HEK293T (cell line): ENCODE measurements at regions not wholly inside any gene's neighbourhood (a gene's known extent, or its start where the extent isn't known, plus 50 kb on each side); places are given as distances from the start of the nearest gene placed in this dataset.

Experiments used
- CTCF ChIA-PET: fragments of 350-600 bp; formaldehyde crosslinking; extraction: SDS; loops from one replicate; lab custom pipeline; 2021; ENCODE audit warnings: antibody characterized with exemption, inconsistent platforms; lab: Yijun Ruan, JAX
- POLR2A ChIA-PET: fragments of 350-600 bp; formaldehyde crosslinking; extraction: SDS; loops from one replicate; lab custom pipeline; 2020; ENCODE audit warnings: antibody characterized with exemption, inconsistent platforms; lab: Yijun Ruan, JAX
- DNase-seq: peaks from one replicate; pipeline ENCODE4 v3.0.0; 2012; ENCODE audit warnings: mixed read lengths; ENCODE audit errors: extremely low spot score
- ARNT ChIP-seq: fragments of 450-650 bp; IDR thresholded peaks from 2 replicates; pipeline ENCODE4 v1.6.1; 2017; ENCODE audit warnings: mild to moderate bottlenecking
- BHLHE40 ChIP-seq: fragments of 450-650 bp; IDR thresholded peaks from 2 replicates; pipeline ENCODE4 v1.6.1; 2016; ENCODE audit warnings: mild to moderate bottlenecking, moderate library complexity, borderline replicate concordance
- CTBP1 ChIP-seq: fragments of 450-650 bp; IDR thresholded peaks from 2 replicates; pipeline ENCODE4 v1.6.1; 2016; ENCODE audit warnings: borderline replicate concordance
- ELF4 ChIP-seq: fragments of 450-650 bp; IDR thresholded peaks from 2 replicates; pipeline ENCODE4 v1.6.1; 2017; ENCODE audit warnings: antibody characterized with exemption
- FOXA1 ChIP-seq: fragments of 450-650 bp; IDR thresholded peaks from 2 replicates; pipeline ENCODE4 v1.6.1; 2016; ENCODE audit warnings: mild to moderate bottlenecking
- FOXK2 ChIP-seq: fragments of 450-650 bp; IDR thresholded peaks from 2 replicates; pipeline ENCODE4 v1.6.1; 2016; ENCODE audit warnings: mild to moderate bottlenecking
- FOXM1 ChIP-seq: fragments of 450-650 bp; IDR thresholded peaks from 2 replicates; pipeline ENCODE4 v1.6.1; 2017; ENCODE audit warnings: mild to moderate bottlenecking, borderline replicate concordance
- HDGF ChIP-seq: fragments of 450-650 bp; IDR thresholded peaks from 2 replicates; pipeline ENCODE4 v1.6.1; 2017; ENCODE audit warnings: antibody characterized with exemption, borderline replicate concordance
- L3MBTL2 ChIP-seq: fragments of 450-650 bp; conservative IDR thresholded peaks from 2 replicates; pipeline ENCODE4 v1.6.1; 2016; ENCODE audit warnings: mild to moderate bottlenecking
- LEF1 ChIP-seq: fragments of 450-650 bp; IDR thresholded peaks from 2 replicates; pipeline ENCODE4 v1.6.1; 2017; ENCODE audit warnings: mild to moderate bottlenecking, borderline replicate concordance
- NFRKB ChIP-seq: fragments of 450-650 bp; IDR thresholded peaks from 2 replicates; pipeline ENCODE4 v1.6.1; 2016; ENCODE audit warnings: mild to moderate bottlenecking, moderate library complexity
- PKNOX1 ChIP-seq: fragments of 450-650 bp; IDR thresholded peaks from 2 replicates; pipeline ENCODE4 v1.6.1; 2016
- SP1 ChIP-seq: fragments of 450-650 bp; IDR thresholded peaks from 2 replicates; pipeline ENCODE4 v1.6.1; 2017
- SUZ12 ChIP-seq: fragments of 450-650 bp; IDR thresholded peaks from 2 replicates; pipeline ENCODE4 v1.6.1; 2016; ENCODE audit warnings: mild to moderate bottlenecking
- TARDBP ChIP-seq: fragments of 450-650 bp; IDR thresholded peaks from 2 replicates; pipeline ENCODE4 v1.6.1; 2016
- ZNF384 ChIP-seq: fragments of 450-650 bp; IDR thresholded peaks from 2 replicates; pipeline ENCODE4 v1.6.1; 2016

GRCh38 chr3:19093084-19093483 lies 55.2 kb upstream of the KCNH8 start:
- CTCF ChIA-PET: no interaction called here
- DNase-seq: no peak
- POLR2A ChIA-PET: no interaction called here
- no peak for TF ChIP-seq ZNF384
- no peak for TF ChIP-seq TARDBP
- no peak for TF ChIP-seq FOXK2
- TF ChIP-seq FOXM1: no peak
- TF ChIP-seq CTBP1: no peak
- no peak for TF ChIP-seq NFRKB
- TF ChIP-seq FOXA1: no peak
- no peak for TF ChIP-seq SP1
- TF ChIP-seq ARNT: no peak
- no peak for TF ChIP-seq BHLHE40
- TF ChIP-seq ELF4: no peak
- TF ChIP-seq L3MBTL2: no peak
- no peak for TF ChIP-seq PKNOX1
- no peak for TF ChIP-seq HDGF
- TF ChIP-seq LEF1: no peak
- TF ChIP-seq SUZ12: no peak

GRCh38 chr3:19077388-19077787 lies 70.9 kb upstream of the KCNH8 start:
- CTCF ChIA-PET: no interaction called here
- TF ChIP-seq FOXM1 (no peak), LEF1 (no peak), NFRKB (no peak), TARDBP (no peak), FOXA1 (no peak), HDGF (no peak)
- POLR2A ChIA-PET: no interaction called here

GRCh38 chr3:19075037-19075436 lies 73.3 kb upstream of the KCNH8 start:
- POLR2A ChIA-PET: no interaction called here
- no peak for DNase-seq
- TF ChIP-seq SP1 (no peak), FOXM1 (no peak), TARDBP (no peak)
- CTCF ChIA-PET: no interaction called here

More at GRCh38 chr3:19077388-19077787, 70.9 kb upstream of the KCNH8 start:
- no peak for DNase-seq

- no peak for TF ChIP-seq PKNOX1
- no peak for TF ChIP-seq TARDBP
- TF ChIP-seq SUZ12: no peak
- TF ChIP-seq FOXK2: no peak
- TF ChIP-seq NFRKB: no peak
- TF ChIP-seq FOXA1: no peak
- no peak for TF ChIP-seq ZNF384
- no peak for TF ChIP-seq CTBP1
- no peak for TF ChIP-seq BHLHE40
- no peak for TF ChIP-seq SP1
- TF ChIP-seq LEF1: no peak
- TF ChIP-seq L3MBTL2: no peak
- no peak for TF ChIP-seq FOXM1
- no peak for TF ChIP-seq ELF4
- no peak for TF ChIP-seq ARNT
- TF ChIP-seq HDGF: no peak
- DNase-seq: no peak
- CTCF ChIA-PET: no interaction called here
- POLR2A ChIA-PET: no interaction called here
These were observed 73.9 kb upstream of the KCNH8 start for GRCh38 chr3:19074257-19074900.

- TF ChIP-seq NFRKB: no peak
- TF ChIP-seq FOXA1: no peak
- no peak for TF ChIP-seq FOXM1
- TF ChIP-seq HDGF: no peak
- TF ChIP-seq L3MBTL2: no peak
- no peak for TF ChIP-seq ZNF384
- TF ChIP-seq LEF1: no peak
- TF ChIP-seq BHLHE40: no peak
- TF ChIP-seq SUZ12: no peak
- TF ChIP-seq TARDBP: no peak
- TF ChIP-seq FOXK2: no peak
- TF ChIP-seq ARNT: no peak
- TF ChIP-seq ELF4: no peak
- ChIA-PET CTCF (no interaction called here), POLR2A (no interaction called here)
- DNase-seq: no peak
These were observed 74.8 kb upstream of the KCNH8 start for GRCh38 chr3:19073341-19074105.

GRCh38 chr3:19070325-19070724 lies 78.0 kb upstream of the KCNH8 start:
- CTCF ChIA-PET: no interaction called here
- TF ChIP-seq L3MBTL2: no peak
- TF ChIP-seq ELF4: no peak
- no peak for TF ChIP-seq FOXK2
- no peak for TF ChIP-seq NFRKB
- no peak for TF ChIP-seq SP1
- no peak for TF ChIP-seq SUZ12
- no peak for TF ChIP-seq HDGF
- no peak for TF ChIP-seq LEF1
- TF ChIP-seq CTBP1: no peak
- TF ChIP-seq PKNOX1: no peak
- no peak for TF ChIP-seq FOXA1
- no peak for TF ChIP-seq FOXM1
- no peak for TF ChIP-seq TARDBP
- TF ChIP-seq ZNF384: no peak
- no peak for TF ChIP-seq BHLHE40
- no peak for TF ChIP-seq ARNT
- no peak for DNase-seq
- POLR2A ChIA-PET: no interaction called here
